IMR-90 (cell line): ENCODE measurements at regions not wholly inside any gene's neighbourhood (a gene's known extent, or its start where the extent isn't known, plus 50 kb on each side); places are given as distances from the start of the nearest gene placed in this dataset.

ENCODE experiments used
- ATAC-seq: fragments of 200-7000 bp; cut with Tn5 transposase; 2 replicates; pipeline ENCODE4 v1.9.1; 2020; ENCODE audit warnings: low read depth, mild to moderate bottlenecking, moderate library complexity
- BruUV-seq: library from RNA; stranded (reverse); fragments of 400-500 nt; replicated peaks from 2 replicates; lab custom pipeline; 2021; lab: Mats Ljungman, UMichigan
- CTCF ChIA-PET: fragments of 300-600 bp; formaldehyde crosslinking; extraction: SDS; loops from one replicate; lab custom pipeline; 2021; ENCODE audit warnings: antibody characterized with exemption; lab: Yijun Ruan, JAX
- POLR2A ChIA-PET: fragments of 300-600 bp; sonication (Branson Sonifier 250); formaldehyde crosslinking; loops from one replicate; lab custom pipeline; 2022; ENCODE audit warnings: antibody characterized with exemption; ENCODE audit not compliant: unreplicated experiment; lab: Charles Lee
- DNase-seq: peaks from one replicate; pipeline ENCODE4 v3.0.0; 2013
- H2AFZ ChIP-seq: replicated peaks from 2 replicates; pipeline ENCODE3; 2013; ENCODE audit warnings: low read length, mild to moderate bottlenecking; ENCODE audit not compliant: poor library complexity
- H2AK5ac ChIP-seq: 2 replicates; pipeline ENCODE4 v1.6.1; 2013; ENCODE audit warnings: low read depth, low read length, inconsistent platforms
- H2AK9ac ChIP-seq: replicated peaks from 2 replicates; pipeline ENCODE3; 2013; ENCODE audit warnings: mild to moderate bottlenecking, low read depth, low read length, moderate library complexity; ENCODE audit not compliant: poor library complexity
- H2BK120ac ChIP-seq: 2 replicates; pipeline ENCODE4 v1.6.1; 2013; ENCODE audit warnings: low read depth, low read length, inconsistent platforms
- H2BK15ac ChIP-seq: 3 replicates; pipeline ENCODE4 v1.6.1; 2013; ENCODE audit warnings: low read depth, low read length, inconsistent platforms
- H2BK20ac ChIP-seq: 2 replicates; pipeline ENCODE4 v1.6.1; 2013; ENCODE audit warnings: low read depth, mild to moderate bottlenecking, inconsistent platforms, low read length, moderate library complexity
- H2BK5ac ChIP-seq: 2 replicates; pipeline ENCODE4 v1.6.1; 2013; ENCODE audit warnings: mild to moderate bottlenecking, low read depth, low read length, inconsistent platforms; ENCODE audit not compliant: poor library complexity, severe bottlenecking
- H3K14ac ChIP-seq: replicated peaks from 2 replicates; pipeline ENCODE4 v1.6.1; 2013; ENCODE audit warnings: low read depth, low read length, inconsistent platforms
- H3K18ac ChIP-seq: 2 replicates; pipeline ENCODE4 v1.6.1; 2013; ENCODE audit warnings: low read depth, low read length, control low read depth
- H3K23ac ChIP-seq: 2 replicates; pipeline ENCODE4 v1.6.1; 2013; ENCODE audit warnings: low read depth, low read length, inconsistent platforms
- H3K27ac ChIP-seq: 2 replicates; pipeline ENCODE4 v1.5.1; 2013; ENCODE audit warnings: mild to moderate bottlenecking, control low read depth, low read length; ENCODE audit not compliant: insufficient read depth
- H3K27me3 ChIP-seq: 2 replicates; pipeline ENCODE4 v1.6.1; 2013; ENCODE audit warnings: low read length; ENCODE audit not compliant: control insufficient read depth, insufficient read depth
- H3K36me3 ChIP-seq: 2 replicates; pipeline ENCODE4 v1.6.1; 2013; ENCODE audit warnings: low read length, mixed read lengths; ENCODE audit not compliant: control insufficient read depth, insufficient read depth
- H3K4ac ChIP-seq: 2 replicates; pipeline ENCODE4 v1.6.1; 2013; ENCODE audit warnings: low read depth, low read length, inconsistent platforms
- H3K4me1 ChIP-seq: 2 replicates; pipeline ENCODE4 v1.6.1; 2013; ENCODE audit warnings: low read length, mixed read lengths; ENCODE audit not compliant: control insufficient read depth, insufficient read depth
- H3K4me2 ChIP-seq: 2 replicates; pipeline ENCODE4 v1.6.1; 2013; ENCODE audit warnings: low read depth, mild to moderate bottlenecking, control low read depth, low read length, moderate library complexity
- H3K4me3 ChIP-seq: 2 replicates; pipeline ENCODE4 v1.5.1; 2013; ENCODE audit warnings: low read depth, mild to moderate bottlenecking, control low read depth, low read length, moderate library complexity; ENCODE audit not compliant: insufficient read depth
- H3K56ac ChIP-seq: 2 replicates; pipeline ENCODE4 v1.6.1; 2013; ENCODE audit warnings: low read length, inconsistent platforms; ENCODE audit not compliant: insufficient read depth; ENCODE audit errors: extremely low read depth
- H3K79me1 ChIP-seq, 2 experiments: 2 replicates each; pipeline ENCODE4 v1.6.1; 2013; ENCODE audit warnings: low read length in 2 of 2, inconsistent platforms in 1 of 2, low read depth in 1 of 2
- H3K9ac ChIP-seq: 2 replicates; pipeline ENCODE4 v1.6.1; 2013; ENCODE audit warnings: low read depth, low read length, control low read depth
- H3K9me1 ChIP-seq: 2 replicates; pipeline ENCODE4 v1.6.1; 2013; ENCODE audit warnings: low read length, inconsistent platforms; ENCODE audit not compliant: insufficient read depth
- H3K9me3 ChIP-seq: 2 replicates; pipeline ENCODE4 v1.6.1; 2013; ENCODE audit warnings: low read length; ENCODE audit not compliant: control insufficient read depth, insufficient read depth
- H4K20me1 ChIP-seq: 2 replicates; pipeline ENCODE4 v1.6.1; 2013; ENCODE audit warnings: low read length, inconsistent platforms; ENCODE audit not compliant: insufficient read depth
- H4K5ac ChIP-seq: 2 replicates; pipeline ENCODE4 v1.6.1; 2013; ENCODE audit warnings: mild to moderate bottlenecking, low read depth, low read length, control low read depth
- H4K8ac ChIP-seq, 2 experiments: 2 replicates each; pipeline ENCODE4 v1.6.1; 2013; ENCODE audit warnings: low read depth in 2 of 2, low read length in 2 of 2, control low read depth in 1 of 2, inconsistent platforms in 1 of 2
- H4K91ac ChIP-seq: 2 replicates; pipeline ENCODE4 v1.6.1; 2013; ENCODE audit warnings: low read depth, low read length, inconsistent platforms; ENCODE audit not compliant: insufficient read depth
- CEBPB ChIP-seq: IDR thresholded peaks from 2 replicates; pipeline ENCODE4 v1.6.1; 2012; ENCODE audit warnings: low read depth, low read length, improper control_type of control experiment
- CTCF ChIP-seq: conservative IDR thresholded peaks from 2 replicates; pipeline ENCODE4 v1.5.1; 2012; ENCODE audit warnings: mild to moderate bottlenecking, low read depth, low read length, improper control_type of control experiment
- ELK1 ChIP-seq: fragments of 150-350 bp; IDR thresholded peaks from 2 replicates; pipeline ENCODE4 v1.6.1; 2016; ENCODE audit warnings: low read depth, mild to moderate bottlenecking, low read length, moderate library complexity, borderline replicate concordance
- FOS ChIP-seq: fragments of 150-350 bp; IDR thresholded peaks from 2 replicates; pipeline ENCODE4 v1.6.1; 2016; ENCODE audit warnings: low read depth, low read length
- MAZ ChIP-seq: IDR thresholded peaks from 2 replicates; pipeline ENCODE4 v1.6.1; 2012; ENCODE audit warnings: low read depth, mild to moderate bottlenecking, low read length, improper control_type of control experiment, moderate library complexity, borderline replicate concordance
- MXI1 ChIP-seq: IDR thresholded peaks from 2 replicates; pipeline ENCODE4 v1.6.1; 2012; ENCODE audit warnings: low read depth, mild to moderate bottlenecking, low read length, moderate library complexity, borderline replicate concordance
- NFE2L2 ChIP-seq: fragments of 150-350 bp; IDR thresholded peaks from 2 replicates; pipeline ENCODE4 v1.6.1; 2016; ENCODE audit warnings: low read depth, mild to moderate bottlenecking, low read length
- POLR2A ChIP-seq: IDR thresholded peaks from 2 replicates; pipeline ENCODE4 v1.6.1; 2012; ENCODE audit warnings: mild to moderate bottlenecking, low read depth, low read length
- RAD21 ChIP-seq: IDR thresholded peaks from 2 replicates; pipeline ENCODE4 v1.6.1; 2012; ENCODE audit warnings: low read length, improper control_type of control experiment
- RCOR1 ChIP-seq: IDR thresholded peaks from 2 replicates; pipeline ENCODE4 v1.6.1; 2012; ENCODE audit warnings: mild to moderate bottlenecking, low read length, improper control_type of control experiment; ENCODE audit not compliant: insufficient replicate concordance
- RFX5 ChIP-seq: IDR thresholded peaks from 2 replicates; pipeline ENCODE4 v1.8.0; 2012; ENCODE audit warnings: low read depth, mild to moderate bottlenecking, low read length, moderate library complexity
- WGBS, 2 experiments: methylation state at CpG; one replicate each; pipeline versions ENCODE4 v1.1.5 to v1.1.7; 2013; ENCODE audit warnings: missing lambda C conversion rate in 2 of 2; ENCODE audit not compliant: insufficient read length in 1 of 2; ENCODE audit errors: extremely low coverage in 2 of 2; 5-methylcytosine and 5-hydroxymethylcytosine counted together
- dilution Hi-C: fragments of 300-500 bp; cut with HindIII; formaldehyde crosslinking; loops from one replicate; pipeline ENCODE4 v1.14.3; 2018; ENCODE audit warnings: low sequenced_read_pairs; ENCODE audit not compliant: unreplicated experiment
- in situ Hi-C: fragments of 300-500 bp; cut with MboI; formaldehyde crosslinking; loops from 3 replicates; pipeline ENCODE4 v1.14.3; 2019; ENCODE audit warnings: low sequenced_read_pairs, inconsistent platforms, mixed read lengths
- intact Hi-C: fragments of 100-400 bp; cut with micrococcal nuclease; formaldehyde crosslinking; loops from 2 replicates; pipeline ENCODE4 v1.10.0; 2022

- Histone ChIP-seq H2AK5ac (no peak overlapping the region), H3K23ac (no peak overlapping the region), H3K4me1 (no peaks in the 10 kb centered on the region), H2AK9ac (no peak overlapping the region), H3K56ac (no peak overlapping the region), H2BK20ac (no peak overlapping the region), H4K91ac (no peak overlapping the region), H3K4me3 (no peak overlapping the region), H2AFZ (no peak overlapping the region), H3K27ac (no peak overlapping the region), H3K9me3 (no peaks in the 10 kb centered on the region), H3K9me1 (no peaks in the 10 kb centered on the region), H3K4ac (no peak overlapping the region), H4K8ac (no peak overlapping the region), H3K79me1 (no peaks in the 10 kb centered on the region), H4K5ac (no peak overlapping the region), H3K18ac (no peak overlapping the region), H2BK15ac (no peak overlapping the region), H3K36me3 (no peaks in the 10 kb centered on the region), H3K27me3 (peaks cover 5% of the 10 kb centered on the region; the same call in 1 of the 2 replicates), H4K20me1 (no peaks in the 10 kb centered on the region), H2BK5ac (no peak overlapping the region), H3K4me2 (no peak overlapping the region), H3K9ac (no peak overlapping the region), H2BK120ac (no peak overlapping the region), H3K14ac (no peak overlapping the region)
- in situ Hi-C loops (no loop called here), dilution Hi-C loops (no loop called here), intact Hi-C loops (no loop called here)
- ChIA-PET CTCF (no interaction called here), POLR2A (no interaction called here)
- no peak for DNase-seq
- TF ChIP-seq RAD21 (no peak), MXI1 (no peak), ELK1 (no peak), RFX5 (no peak), FOS (no peak), NFE2L2 (no peak), CTCF (no peak), RCOR1 (no peak), MAZ (no peak), POLR2A (no peak), CEBPB (no peak)
- ATAC-seq: no peak
- no TSS peak for BruUV-seq
- WGBS, 2 experiments: 33% methylated on average over 1 of the region's 7 CpGs; no CpG with 5 or more reads in 1 of the 2 experiments
Observed at GRCh38 chr5:1704676-1705075, 95.0 kb downstream of the MRPL36 start.
